ENCODE measurements at regions not wholly inside any gene's neighbourhood (a gene's known extent, or its start where the extent isn't known, plus 50 kb on each side); places are given as distances from the start of the nearest gene placed in this dataset.

DNA sequence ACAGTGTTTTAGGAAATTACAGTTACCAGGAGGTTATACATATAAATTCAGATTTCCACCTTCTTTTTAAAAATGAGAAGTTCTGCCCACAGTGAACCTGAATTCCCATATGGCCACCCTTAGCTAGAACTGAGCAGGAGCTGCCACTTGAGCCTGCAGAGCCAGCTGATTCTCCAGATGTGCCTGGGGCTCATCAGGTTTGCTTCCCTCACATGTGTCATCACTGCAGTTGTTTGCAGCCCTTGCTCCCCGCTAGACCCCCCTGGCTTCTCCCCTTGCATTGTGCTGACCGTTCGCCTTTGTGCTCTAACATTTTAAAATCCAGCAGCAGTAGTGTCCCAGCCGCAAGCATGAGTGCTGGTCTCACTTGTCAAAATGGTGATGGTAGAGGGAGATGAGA, 131.1 kb downstream of the UTRN start:
- no peaks in the 10 kb centered on the region; a peak in 1 of 7 replicates for H3K36me3 Mint-ChIP-seq (ENCODE audit: insufficient read depth in 1 of 3, low read depth in 3 of 3)
- Histone ChIP-seq H3K14ac (ENCODE audit: insufficient read depth, low read length) (0 out of 2 replicates have a peak overlapping the region, but pooled peaks have one; percentile 12), H2BK20ac (ENCODE audit: low read depth, low read length, poor library complexity, severe bottlenecking) (no peak overlapping the region), H2AFZ (ENCODE audit: low read length) (no peak overlapping the region), H3K9me3 (ENCODE audit: control insufficient read depth, low read depth, low read length) (no peaks in the 10 kb centered on the region), H3K18ac (ENCODE audit: insufficient read length, low read depth, low read length) (no peak overlapping the region), H3K27me3 (ENCODE audit: insufficient read depth, low read length) (no peaks in the 10 kb centered on the region), H3K79me2 (ENCODE audit: insufficient read depth, low read length) (no peaks in the 10 kb centered on the region), H3K4ac (ENCODE audit: low read depth, low read length) (no peak overlapping the region), H3K23me2 (ENCODE audit: insufficient read length, low read depth, low read length, poor library complexity, severe bottlenecking) (no peaks in the 10 kb centered on the region), H4K20me1 (ENCODE audit: control insufficient read depth, insufficient read depth, insufficient read length) (no peaks in the 10 kb centered on the region), H3K79me1 (ENCODE audit: insufficient read depth, low read depth, low read length, poor library complexity, severe bottlenecking) (peaks cover 4% of the 10 kb centered on the region), H4K91ac (ENCODE audit: insufficient read length, low read depth, low read length) (no peak overlapping the region), H2AK5ac (ENCODE audit: insufficient read length, low read length) (no peak overlapping the region), H4K5ac (ENCODE audit: insufficient read length, low read depth, low read length) (no peak overlapping the region), H3K23ac (ENCODE audit: insufficient read length, low read depth, low read length) (no peak overlapping the region), H2BK120ac (ENCODE audit: low read depth, low read length, poor library complexity, severe bottlenecking) (no peak overlapping the region), H3K56ac (ENCODE audit: insufficient read length, low read depth, low read length) (no peak overlapping the region), H3T11ph (ENCODE audit: low read length) (no peak overlapping the region), H3K4me2 (ENCODE audit: insufficient read depth, insufficient read length, low read length) (no peak overlapping the region), H2BK12ac (ENCODE audit: insufficient read length, low read depth, low read length) (no peak overlapping the region), H3K9ac (ENCODE audit: extremely low read depth, insufficient read length, low read length) (no peak overlapping the region), H2BK5ac (ENCODE audit: insufficient read length, low read length) (no peak overlapping the region), H2BK15ac (ENCODE audit: low read depth, low read length) (no peak overlapping the region), H4K8ac (replicated peaks; ENCODE audit: insufficient read length, low read depth, low read length) (no peak overlapping the region), H3K4me1 (ENCODE audit: insufficient read depth, low read length) (no peaks in the 10 kb centered on the region), H3K27ac (ENCODE audit: insufficient read length, low read depth, low read length) (no peak overlapping the region)
- no peaks in the 10 kb centered on the region for H3K27me3 Mint-ChIP-seq (ENCODE audit: low read depth)
- TF ChIP-seq, protein P1, sequence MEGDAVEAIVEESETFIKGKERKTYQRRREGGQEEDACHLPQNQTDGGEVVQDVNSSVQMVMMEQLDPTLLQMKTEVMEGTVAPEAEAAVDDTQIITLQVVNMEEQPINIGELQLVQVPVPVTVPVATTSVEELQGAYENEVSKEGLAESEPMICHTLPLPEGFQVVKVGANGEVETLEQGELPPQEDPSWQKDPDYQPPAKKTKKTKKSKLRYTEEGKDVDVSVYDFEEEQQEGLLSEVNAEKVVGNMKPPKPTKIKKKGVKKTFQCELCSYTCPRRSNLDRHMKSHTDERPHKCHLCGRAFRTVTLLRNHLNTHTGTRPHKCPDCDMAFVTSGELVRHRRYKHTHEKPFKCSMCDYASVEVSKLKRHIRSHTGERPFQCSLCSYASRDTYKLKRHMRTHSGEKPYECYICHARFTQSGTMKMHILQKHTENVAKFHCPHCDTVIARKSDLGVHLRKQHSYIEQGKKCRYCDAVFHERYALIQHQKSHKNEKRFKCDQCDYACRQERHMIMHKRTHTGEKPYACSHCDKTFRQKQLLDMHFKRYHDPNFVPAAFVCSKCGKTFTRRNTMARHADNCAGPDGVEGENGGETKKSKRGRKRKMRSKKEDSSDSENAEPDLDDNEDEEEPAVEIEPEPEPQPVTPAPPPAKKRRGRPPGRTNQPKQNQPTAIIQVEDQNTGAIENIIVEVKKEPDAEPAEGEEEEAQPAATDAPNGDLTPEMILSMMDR (conservative IDR thresholded peaks at IDR 0.05): no peak
- peaks cover 5 to 10% of the 10 kb centered on the region in 2 experiments for H3K4me1 Mint-ChIP-seq
- no peak overlapping the region for H3K4me3 Mint-ChIP-seq
- no peak for DNase-seq
- no peak overlapping the region for H3K27ac Mint-ChIP-seq
- H3K9me3 Mint-ChIP-seq: peaks cover under 1% of the 10 kb centered on the region in 2 experiments; a peak in 1 of 5 replicates
- no CpG with 5 or more reads among the region's 4 CpGs for WGBS (ENCODE audit: extremely low coverage, insufficient read length, low lambda C conversion rate)

Data from H9 (cell line).